ENCODE measurements at regions not wholly inside any gene's neighbourhood (a gene's known extent, or its start where the extent isn't known, plus 50 kb on each side); places are given as distances from the start of the nearest gene placed in this dataset.

DNA sequence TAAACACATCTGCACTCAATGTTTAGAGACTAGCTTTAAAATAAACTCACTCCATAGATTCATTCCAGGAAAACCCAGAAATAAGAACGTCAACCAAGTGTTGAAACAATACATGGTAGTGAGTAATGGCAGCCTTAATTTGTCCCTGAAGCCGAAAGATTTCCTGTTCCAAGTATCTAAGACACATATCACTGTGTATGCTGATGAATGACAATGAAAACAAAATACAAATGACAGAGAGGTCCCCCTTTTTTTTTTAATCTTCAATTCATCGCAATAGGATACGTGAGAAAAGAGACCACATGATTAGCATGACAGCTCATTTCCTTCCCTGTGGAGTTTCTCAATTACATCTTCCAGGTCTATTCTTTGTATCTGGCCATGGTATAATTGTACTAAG, 160.5 kb upstream of the STK17B start (continued):
- TF ChIP-seq EZH2phosphoT487 (IDR thresholded peaks at IDR 0.05; ENCODE audit: borderline replicate concordance) (no peak), ZNF274 (IDR thresholded peaks at IDR 0.05; ENCODE audit: low read depth, low read length) (no peak)
- TF ChIP-seq, protein P1, sequence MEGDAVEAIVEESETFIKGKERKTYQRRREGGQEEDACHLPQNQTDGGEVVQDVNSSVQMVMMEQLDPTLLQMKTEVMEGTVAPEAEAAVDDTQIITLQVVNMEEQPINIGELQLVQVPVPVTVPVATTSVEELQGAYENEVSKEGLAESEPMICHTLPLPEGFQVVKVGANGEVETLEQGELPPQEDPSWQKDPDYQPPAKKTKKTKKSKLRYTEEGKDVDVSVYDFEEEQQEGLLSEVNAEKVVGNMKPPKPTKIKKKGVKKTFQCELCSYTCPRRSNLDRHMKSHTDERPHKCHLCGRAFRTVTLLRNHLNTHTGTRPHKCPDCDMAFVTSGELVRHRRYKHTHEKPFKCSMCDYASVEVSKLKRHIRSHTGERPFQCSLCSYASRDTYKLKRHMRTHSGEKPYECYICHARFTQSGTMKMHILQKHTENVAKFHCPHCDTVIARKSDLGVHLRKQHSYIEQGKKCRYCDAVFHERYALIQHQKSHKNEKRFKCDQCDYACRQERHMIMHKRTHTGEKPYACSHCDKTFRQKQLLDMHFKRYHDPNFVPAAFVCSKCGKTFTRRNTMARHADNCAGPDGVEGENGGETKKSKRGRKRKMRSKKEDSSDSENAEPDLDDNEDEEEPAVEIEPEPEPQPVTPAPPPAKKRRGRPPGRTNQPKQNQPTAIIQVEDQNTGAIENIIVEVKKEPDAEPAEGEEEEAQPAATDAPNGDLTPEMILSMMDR (IDR thresholded peaks at IDR 0.05 in 2 of 3, conservative IDR thresholded peaks at IDR 0.05 in 1 of 3; ENCODE audit: borderline replicate concordance in 1 of 3, insufficient read depth in 1 of 3, low read depth in 2 of 3, low read length in 2 of 3) = no peak
- TF ChIP-seq, protein P2, sequence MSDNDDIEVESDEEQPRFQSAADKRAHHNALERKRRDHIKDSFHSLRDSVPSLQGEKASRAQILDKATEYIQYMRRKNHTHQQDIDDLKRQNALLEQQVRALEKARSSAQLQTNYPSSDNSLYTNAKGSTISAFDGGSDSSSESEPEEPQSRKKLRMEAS (IDR thresholded peaks at IDR 0.05) = no peak

DNA sequence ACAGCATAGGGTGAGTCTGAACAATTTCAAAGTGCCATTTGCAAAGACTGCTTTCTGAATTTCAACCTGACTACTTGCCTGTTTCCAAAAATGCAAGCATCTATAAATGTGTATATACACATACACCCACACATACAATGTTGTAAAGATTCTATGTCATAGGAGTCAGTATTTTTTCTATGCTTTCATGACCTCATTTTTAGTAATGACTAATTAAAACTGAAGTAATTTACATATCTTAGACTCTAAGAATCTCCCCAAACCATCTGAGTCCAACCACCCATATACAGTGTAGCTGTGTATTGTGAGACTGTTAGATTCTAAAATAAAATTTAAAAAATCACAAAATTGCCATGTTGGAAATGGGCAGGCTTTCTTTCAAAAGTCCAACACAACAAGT, 162.0 kb upstream of the STK17B start:
- intact Hi-C loops (cut with micrococcal nuclease) = no loop called here
- ATAC-seq (no peak), DNase-seq (ENCODE audit: low read depth, low spot score) (no peak)
- Histone ChIP-seq H3K4me1 (ENCODE audit: control insufficient read depth in 1 of 2, insufficient read depth in 2 of 2, low read length in 2 of 2) (peaks cover 0 to 7% of the 10 kb centered on the region in 2 experiments; a peak in 1 of 4 replicates), H3K27ac (ENCODE audit: low read depth, low read length) (no peak overlapping the region), H3K36me3 (ENCODE audit: control insufficient read depth in 1 of 2, insufficient read depth in 2 of 2, low read length in 2 of 2) (no peaks in the 10 kb centered on the region), H3K27me3 (ENCODE audit: insufficient read depth, low read length) (no peaks in the 10 kb centered on the region), H3K4me2 (ENCODE audit: low read length) (no peak overlapping the region), H3K4me3 (replicated peaks in 1 of 2; ENCODE audit: low read depth in 1 of 2, low read length in 2 of 2) (no peak overlapping the region), H3K79me2 (ENCODE audit: insufficient read depth, low read length) (no peaks in the 10 kb centered on the region), H2AFZ (ENCODE audit: low read depth, low read length, poor library complexity, severe bottlenecking) (no peak overlapping the region), H3K9me2 (ENCODE audit: insufficient read depth) (no peaks in the 10 kb centered on the region), H3K9ac (ENCODE audit: low read length) (no peak overlapping the region), H4K20me1 (ENCODE audit: insufficient read depth) (no peaks in the 10 kb centered on the region), H3K9me3 (ENCODE audit: control insufficient read depth in 1 of 2, insufficient read depth in 1 of 2, low read depth in 1 of 2, low read length in 2 of 2) (no peaks in the 10 kb centered on the region)
- no TSS peak for BruUV-seq (replicated peaks)
- ChIA-PET CTCF (no interaction called here), RAD21 (ENCODE audit: low non-redundant PET in 1 of 2, low total read pairs in 2 of 2, uncharacterized antibody in 2 of 2, unreplicated experiment in 2 of 2) (no interaction called here), POLR2A (no interaction called here)
- TF ChIP-seq, protein P3, sequence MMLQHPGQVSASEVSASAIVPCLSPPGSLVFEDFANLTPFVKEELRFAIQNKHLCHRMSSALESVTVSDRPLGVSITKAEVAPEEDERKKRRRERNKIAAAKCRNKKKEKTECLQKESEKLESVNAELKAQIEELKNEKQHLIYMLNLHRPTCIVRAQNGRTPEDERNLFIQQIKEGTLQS (IDR thresholded peaks at IDR 0.05) = no peak
- TF ChIP-seq, protein P2 (IDR thresholded peaks at IDR 0.05) = no peak
- TF ChIP-seq POLR2A (IDR thresholded peaks at IDR 0.05; ENCODE audit: borderline replicate concordance, extremely low read depth, insufficient read depth, insufficient read length) = no peak
- TF ChIP-seq, protein P1 (IDR thresholded peaks at IDR 0.05 in 2 of 3, conservative IDR thresholded peaks at IDR 0.05 in 1 of 3; ENCODE audit: borderline replicate concordance in 1 of 3, insufficient read depth in 1 of 3, low read depth in 2 of 3, low read length in 2 of 3) = no peak
- TF ChIP-seq, protein P4, sequence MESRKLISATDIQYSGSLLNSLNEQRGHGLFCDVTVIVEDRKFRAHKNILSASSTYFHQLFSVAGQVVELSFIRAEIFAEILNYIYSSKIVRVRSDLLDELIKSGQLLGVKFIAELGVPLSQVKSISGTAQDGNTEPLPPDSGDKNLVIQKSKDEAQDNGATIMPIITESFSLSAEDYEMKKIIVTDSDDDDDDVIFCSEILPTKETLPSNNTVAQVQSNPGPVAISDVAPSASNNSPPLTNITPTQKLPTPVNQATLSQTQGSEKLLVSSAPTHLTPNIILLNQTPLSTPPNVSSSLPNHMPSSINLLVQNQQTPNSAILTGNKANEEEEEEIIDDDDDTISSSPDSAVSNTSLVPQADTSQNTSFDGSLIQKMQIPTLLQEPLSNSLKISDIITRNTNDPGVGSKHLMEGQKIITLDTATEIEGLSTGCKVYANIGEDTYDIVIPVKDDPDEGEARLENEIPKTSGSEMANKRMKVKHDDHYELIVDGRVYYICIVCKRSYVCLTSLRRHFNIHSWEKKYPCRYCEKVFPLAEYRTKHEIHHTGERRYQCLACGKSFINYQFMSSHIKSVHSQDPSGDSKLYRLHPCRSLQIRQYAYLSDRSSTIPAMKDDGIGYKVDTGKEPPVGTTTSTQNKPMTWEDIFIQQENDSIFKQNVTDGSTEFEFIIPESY (IDR thresholded peaks at IDR 0.05; ENCODE audit: extremely low read depth, insufficient replicate concordance, low read length) = no peak
- TF ChIP-seq EGR1 (IDR thresholded peaks at IDR 0.05; ENCODE audit: low read depth) = no peak
- TF ChIP-seq TCF7L2 (IDR thresholded peaks at IDR 0.05; ENCODE audit: borderline replicate concordance, extremely low read depth, insufficient read depth, insufficient read length) = no peak
- no peak for TF ChIP-seq SIN3A (IDR thresholded peaks at IDR 0.05; ENCODE audit: low read depth)
- TF ChIP-seq CEBPB (IDR thresholded peaks at IDR 0.05; ENCODE audit: low read depth) = no peak
- TF ChIP-seq ELF1 (IDR thresholded peaks at IDR 0.05; ENCODE audit: borderline replicate concordance, low read depth) = no peak
- TF ChIP-seq CBX3 (IDR thresholded peaks at IDR 0.05; ENCODE audit: low read depth) = no peak
- no peak for TF ChIP-seq POLR2AphosphoS5 (IDR thresholded peaks at IDR 0.05; ENCODE audit: low read depth, low read length)
- no peak for TF ChIP-seq EZH2 (IDR thresholded peaks at IDR 0.05)

All from HCT116 (cell line).